ENCODE measurements at regions not wholly inside any gene's neighbourhood (a gene's known extent, or its start where the extent isn't known, plus 50 kb on each side); places are given as distances from the start of the nearest gene placed in this dataset.

GRCh38 chr7:156065400-156065799 lies 253.1 kb upstream of the SHH start:
- peaks cover 0 to 3% (median 0%) of the 10 kb centered on the region in 8 donors for H3K9me3 ChIP-seq
- DNase-seq = no peak
- peaks cover 0 to 23% (median 0%) of the 10 kb centered on the region in 7 donors for H3K27me3 ChIP-seq (replicated peaks in 1 of 7)
- intact Hi-C loops (cut with DNase I; ENCODE audit: low total_unique reads) = no loop called here
- H3K27ac ChIP-seq = no peak overlapping the region
- H3K4me1 ChIP-seq = no peaks in the 10 kb centered on the region
- WGBS, 5 donors = 50 to 75% (median 70%) methylated on average over 3 of the region's 3 CpGs
- no peak overlapping the region for H3K4me3 ChIP-seq
- H3K36me3 ChIP-seq = no peaks in the 10 kb centered on the region
- TF ChIP-seq POLR2A (IDR thresholded peaks at IDR 0.05) (no peak), CTCF (IDR thresholded peaks at IDR 0.05 in 8 of 11, conservative IDR thresholded peaks at IDR 0.05 in 3 of 11) (no peak), POLR2AphosphoS5 (IDR thresholded peaks at IDR 0.05) (no peak)

- WGBS, 5 donors = 33 to 37% (median 34%) methylated on average over 4 of the region's 4 CpGs
- Histone ChIP-seq H3K4me1 (no peaks in the 10 kb centered on the region), H3K27me3 (replicated peaks in 1 of 7) (peaks cover 0 to 23% (median 0%) of the 10 kb centered on the region in 7 donors), H3K36me3 (no peaks in the 10 kb centered on the region), H3K4me3 (no peak overlapping the region), H3K27ac (no peak overlapping the region), H3K9me3 (peaks cover 0 to 3% (median 0%) of the 10 kb centered on the region in 8 donors)
- TF ChIP-seq POLR2AphosphoS5 (IDR thresholded peaks at IDR 0.05) (no peak), CTCF (IDR thresholded peaks at IDR 0.05 in 8 of 11, conservative IDR thresholded peaks at IDR 0.05 in 3 of 11) (no peak), POLR2A (IDR thresholded peaks at IDR 0.05) (no peak)
- no peak for DNase-seq
- intact Hi-C loops (cut with DNase I; ENCODE audit: low total_unique reads) = no loop called here
Measured at GRCh38 chr7:156064971-156065386, 252.7 kb upstream of the SHH start.

- intact Hi-C loops (cut with DNase I; ENCODE audit: low total_unique reads) = no loop called here
- DNase-seq = no peak
- TF ChIP-seq POLR2A (IDR thresholded peaks at IDR 0.05) (no peak), POLR2AphosphoS5 (IDR thresholded peaks at IDR 0.05) (no peak), CTCF (IDR thresholded peaks at IDR 0.05 in 8 of 11, conservative IDR thresholded peaks at IDR 0.05 in 3 of 11) (no peak)
- Histone ChIP-seq H3K4me1 (no peaks in the 10 kb centered on the region), H3K9me3 (peaks cover 0 to 3% (median 0%) of the 10 kb centered on the region in 8 donors), H3K36me3 (no peaks in the 10 kb centered on the region), H3K27me3 (replicated peaks in 1 of 7) (peaks cover 0 to 36% (median 0%) of the 10 kb centered on the region in 7 donors), H3K4me3 (no peak overlapping the region), H3K27ac (no peak overlapping the region)
- 89 to 93% (median 92%) methylated on average over 28 of the region's 28 CpGs for whole genome bisulfite sequencing, 5 donors
Measured at GRCh38 chr7:156063241-156063810, 251.1 kb upstream of the SHH start.

- Histone ChIP-seq H3K27ac (no peak overlapping the region), H3K36me3 (no peaks in the 10 kb centered on the region), H3K4me1 (no peaks in the 10 kb centered on the region), H3K4me3 (no peak overlapping the region), H3K9me3 (peaks cover 0 to 3% (median 0%) of the 10 kb centered on the region in 8 donors), H3K27me3 (replicated peaks in 1 of 7) (peaks cover 0 to 34% (median 0%) of the 10 kb centered on the region in 7 donors)
- intact Hi-C loops (cut with DNase I; ENCODE audit: low total_unique reads) = no loop called here
- WGBS, 5 donors = 87 to 93% (median 91%) methylated on average over 5 to 9 of the region's 9 CpGs
- no peak for DNase-seq
- TF ChIP-seq POLR2AphosphoS5 (IDR thresholded peaks at IDR 0.05) (no peak), POLR2A (IDR thresholded peaks at IDR 0.05) (no peak)
Measured at GRCh38 chr7:156062286-156062685, 250.0 kb upstream of the SHH start.
